IMR-90 (cell line): ENCODE measurements at regions not wholly inside any gene's neighbourhood (a gene's known extent, or its start where the extent isn't known, plus 50 kb on each side); places are given as distances from the start of the nearest gene placed in this dataset.

Source experiments
- CEBPB ChIP-seq: IDR thresholded peaks from 2 replicates; pipeline ENCODE4 v1.6.1; 2012; ENCODE audit warnings: low read depth, low read length, improper control_type of control experiment
- MAFK ChIP-seq: IDR thresholded peaks from 2 replicates; pipeline ENCODE4 v1.6.1; 2012; ENCODE audit warnings: low read depth, low read length, improper control_type of control experiment
- MAZ ChIP-seq: IDR thresholded peaks from 2 replicates; pipeline ENCODE4 v1.6.1; 2012; ENCODE audit warnings: low read depth, mild to moderate bottlenecking, low read length, improper control_type of control experiment, moderate library complexity, borderline replicate concordance
- MXI1 ChIP-seq: IDR thresholded peaks from 2 replicates; pipeline ENCODE4 v1.6.1; 2012; ENCODE audit warnings: low read depth, mild to moderate bottlenecking, low read length, moderate library complexity, borderline replicate concordance
- POLR2A ChIP-seq: IDR thresholded peaks from 2 replicates; pipeline ENCODE4 v1.6.1; 2012; ENCODE audit warnings: mild to moderate bottlenecking, low read depth, low read length
- RAD21 ChIP-seq: IDR thresholded peaks from 2 replicates; pipeline ENCODE4 v1.6.1; 2012; ENCODE audit warnings: low read length, improper control_type of control experiment
- SMC3 ChIP-seq: fragments of 150-350 bp; IDR thresholded peaks from 2 replicates; pipeline ENCODE4 v1.6.1; 2016; ENCODE audit warnings: low read depth, mild to moderate bottlenecking, antibody characterized with exemption, low read length, moderate library complexity
- TF ChIP-seq, protein P1 (sequence below): conservative IDR thresholded peaks from 2 replicates; pipeline ENCODE4 v1.5.1; 2012; ENCODE audit warnings: mild to moderate bottlenecking, low read depth, low read length, improper control_type of control experiment
- TF ChIP-seq, protein P2 (sequence below): fragments of 150-350 bp; IDR thresholded peaks from 2 replicates; pipeline ENCODE4 v1.6.1; 2016; ENCODE audit warnings: low read depth, mild to moderate bottlenecking, low read length, moderate library complexity, borderline replicate concordance

DNA sequence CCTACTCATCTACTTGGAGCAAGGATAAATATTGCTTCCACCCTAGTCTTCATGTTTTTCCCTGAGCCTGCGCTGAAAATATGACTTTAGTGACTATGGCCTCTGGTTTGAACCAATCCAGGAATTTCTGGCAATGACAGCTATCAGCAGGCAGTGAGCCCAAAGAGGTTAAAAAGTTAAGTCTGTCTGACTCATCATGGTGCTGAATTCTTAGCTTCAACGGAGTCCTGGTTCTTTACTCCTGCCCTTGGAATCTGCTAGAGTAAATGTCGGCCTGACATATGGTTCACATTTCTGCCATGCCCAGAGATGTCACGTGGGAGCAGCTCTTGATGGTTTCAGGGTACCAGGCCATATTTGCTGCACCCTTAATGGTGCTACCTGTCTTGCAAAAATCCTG is 351.6 kb upstream of the PLXNA2 start:
- TF ChIP-seq, protein P1, sequence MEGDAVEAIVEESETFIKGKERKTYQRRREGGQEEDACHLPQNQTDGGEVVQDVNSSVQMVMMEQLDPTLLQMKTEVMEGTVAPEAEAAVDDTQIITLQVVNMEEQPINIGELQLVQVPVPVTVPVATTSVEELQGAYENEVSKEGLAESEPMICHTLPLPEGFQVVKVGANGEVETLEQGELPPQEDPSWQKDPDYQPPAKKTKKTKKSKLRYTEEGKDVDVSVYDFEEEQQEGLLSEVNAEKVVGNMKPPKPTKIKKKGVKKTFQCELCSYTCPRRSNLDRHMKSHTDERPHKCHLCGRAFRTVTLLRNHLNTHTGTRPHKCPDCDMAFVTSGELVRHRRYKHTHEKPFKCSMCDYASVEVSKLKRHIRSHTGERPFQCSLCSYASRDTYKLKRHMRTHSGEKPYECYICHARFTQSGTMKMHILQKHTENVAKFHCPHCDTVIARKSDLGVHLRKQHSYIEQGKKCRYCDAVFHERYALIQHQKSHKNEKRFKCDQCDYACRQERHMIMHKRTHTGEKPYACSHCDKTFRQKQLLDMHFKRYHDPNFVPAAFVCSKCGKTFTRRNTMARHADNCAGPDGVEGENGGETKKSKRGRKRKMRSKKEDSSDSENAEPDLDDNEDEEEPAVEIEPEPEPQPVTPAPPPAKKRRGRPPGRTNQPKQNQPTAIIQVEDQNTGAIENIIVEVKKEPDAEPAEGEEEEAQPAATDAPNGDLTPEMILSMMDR, result no peak
- TF ChIP-seq POLR2A (no peak), SMC3 (no peak), MAZ (no peak), MAFK (no peak), RAD21 (no peak), MXI1 (no peak), CEBPB (no peak)
- TF ChIP-seq, protein P2, sequence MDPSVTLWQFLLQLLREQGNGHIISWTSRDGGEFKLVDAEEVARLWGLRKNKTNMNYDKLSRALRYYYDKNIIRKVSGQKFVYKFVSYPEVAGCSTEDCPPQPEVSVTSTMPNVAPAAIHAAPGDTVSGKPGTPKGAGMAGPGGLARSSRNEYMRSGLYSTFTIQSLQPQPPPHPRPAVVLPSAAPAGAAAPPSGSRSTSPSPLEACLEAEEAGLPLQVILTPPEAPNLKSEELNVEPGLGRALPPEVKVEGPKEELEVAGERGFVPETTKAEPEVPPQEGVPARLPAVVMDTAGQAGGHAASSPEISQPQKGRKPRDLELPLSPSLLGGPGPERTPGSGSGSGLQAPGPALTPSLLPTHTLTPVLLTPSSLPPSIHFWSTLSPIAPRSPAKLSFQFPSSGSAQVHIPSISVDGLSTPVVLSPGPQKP, result no peak
